GM12875 (cell line): ENCODE measurements at regions not wholly inside any gene's neighbourhood (a gene's known extent, or its start where the extent isn't known, plus 50 kb on each side); places are given as distances from the start of the nearest gene placed in this dataset.

Experiments
- H3K4me3 ChIP-seq: one replicate; pipeline ENCODE4 v1.5.1; 2011; ENCODE audit warnings: low read depth, low read length, control low read depth
- CTCF ChIP-seq: IDR thresholded peaks from 2 replicates; pipeline ENCODE4 v1.5.1; 2011; ENCODE audit warnings: low read depth, mild to moderate bottlenecking, control low read depth, inconsistent platforms, low read length, moderate library complexity, borderline replicate concordance; ENCODE audit not compliant: insufficient read depth

GRCh38 chr1:59104191-59104760 is 192.6 kb upstream of the FGGY start:
- TF ChIP-seq CTCF, result no peak
- H3K4me3 ChIP-seq, result no peak overlapping the region

- H3K4me3 ChIP-seq, result no peak overlapping the region
These were observed 191.1 kb upstream of the FGGY start for GRCh38 chr1:59105548-59106507.

DNA sequence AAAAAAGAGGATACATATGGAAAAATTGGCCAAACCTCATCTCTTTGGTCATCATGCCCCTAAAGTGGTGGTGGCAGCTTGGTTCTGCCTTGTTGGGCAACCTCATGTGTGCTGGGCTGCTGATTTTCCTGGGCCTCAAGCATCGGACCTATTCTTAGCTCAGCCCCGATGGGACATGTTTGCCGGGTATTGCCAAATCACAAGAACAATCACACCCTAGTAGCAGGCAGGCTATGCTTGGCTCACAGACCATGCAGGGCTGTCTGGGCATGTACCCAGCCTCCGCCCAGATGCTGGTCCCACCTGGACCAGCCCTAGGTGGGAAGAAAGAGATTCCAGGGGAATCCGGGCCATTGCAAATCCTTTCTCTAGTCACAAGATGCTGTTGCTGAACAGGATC is 189.4 kb upstream of the FGGY start:
- H3K4me3 ChIP-seq, result no peak overlapping the region
- no peak for TF ChIP-seq CTCF

More at GRCh38 chr1:59105548-59106507, 191.1 kb upstream of the FGGY start:
- TF ChIP-seq CTCF, result no peak

DNA sequence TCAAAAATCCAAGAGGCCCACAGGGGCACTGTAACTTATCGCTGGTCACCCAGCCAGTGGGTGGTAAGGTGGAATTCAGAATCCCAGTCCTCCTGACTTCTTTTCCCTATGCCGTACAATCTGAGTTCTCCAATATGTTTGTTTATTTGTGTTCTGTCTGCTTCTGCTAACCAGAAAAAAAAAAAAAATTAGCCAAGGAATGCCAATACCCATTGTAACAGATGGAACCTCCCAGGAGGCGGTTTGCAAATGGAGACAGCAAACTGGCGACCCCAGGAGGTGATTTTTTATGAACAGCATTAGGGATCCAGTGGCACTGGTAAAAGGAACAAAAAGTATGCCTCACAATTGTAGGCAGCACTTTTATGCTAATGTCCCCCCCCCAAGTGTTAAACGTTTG is 189.0 kb upstream of the FGGY start:
- H3K4me3 ChIP-seq, result no peak overlapping the region
- no peak for TF ChIP-seq CTCF

DNA sequence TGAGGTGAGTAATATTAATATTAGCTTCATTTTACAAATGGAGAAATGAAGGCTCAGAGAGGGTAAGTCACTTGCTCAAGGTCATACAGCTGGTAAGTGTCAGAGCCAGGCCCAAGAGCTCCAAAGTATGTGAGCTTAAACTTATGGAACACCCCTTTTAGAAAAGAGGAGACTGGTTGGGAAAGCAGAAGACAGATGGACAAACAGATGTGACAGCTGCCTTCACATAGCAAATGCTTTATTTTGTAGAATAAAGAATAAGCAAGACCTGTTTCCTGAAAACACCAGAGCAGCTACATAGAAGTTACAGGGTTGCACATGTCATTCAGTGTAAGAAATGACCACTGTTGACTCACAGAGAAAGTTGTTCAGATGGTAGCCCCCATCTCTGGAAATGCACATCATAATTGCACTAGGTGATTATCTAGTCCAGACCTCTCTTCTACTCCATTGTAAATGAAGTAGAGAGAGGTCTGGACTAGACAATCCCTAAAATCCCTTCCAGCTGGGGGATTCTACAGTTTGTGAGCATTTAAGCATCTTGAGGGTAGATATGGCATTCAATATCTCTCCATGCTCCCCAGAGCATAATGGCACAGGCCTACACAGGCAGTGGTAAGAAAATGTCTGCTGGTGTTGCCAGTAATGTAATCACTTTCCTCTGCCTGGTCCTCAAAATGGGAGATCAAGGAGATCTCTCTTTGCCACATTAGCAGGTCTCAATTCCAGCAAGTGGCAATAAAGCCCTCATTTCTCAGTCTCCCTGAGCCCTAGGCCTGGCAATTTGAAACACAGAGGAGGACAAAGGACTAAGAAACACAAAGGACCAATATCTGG is 188.2 kb upstream of the FGGY start:
- no peak for TF ChIP-seq CTCF
- H3K4me3 ChIP-seq, result no peak overlapping the region

DNA sequence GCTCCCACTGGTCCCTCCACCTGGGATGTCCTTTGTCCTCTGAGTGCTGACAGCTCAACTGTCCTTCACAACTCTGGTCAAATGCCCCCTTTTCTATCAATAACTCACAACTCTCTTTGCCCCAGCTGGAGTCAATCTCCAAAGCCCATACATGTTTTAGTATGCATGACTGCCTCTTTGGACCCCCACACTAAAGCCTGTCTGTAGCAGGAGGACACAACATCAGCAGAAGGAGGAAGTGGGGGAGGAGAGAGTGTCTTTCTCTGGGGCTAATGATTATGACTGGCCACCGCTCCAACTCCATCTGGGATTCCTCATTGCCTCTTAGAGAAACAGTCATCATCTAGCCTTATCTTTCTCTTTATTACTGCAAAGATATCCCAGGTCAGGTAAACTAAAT is 186.6 kb upstream of the FGGY start:
- TF ChIP-seq CTCF, result no peak
- H3K4me3 ChIP-seq, result no peak overlapping the region
